Uterus (tissue), 3 donors: ENCODE measurements at regions not wholly inside any gene's neighbourhood (a gene's known extent, or its start where the extent isn't known, plus 50 kb on each side); places are given as distances from the start of the nearest gene placed in this dataset.
"Not testable (repeated sequence)": the region's sequence is repeated elsewhere in the genome, so short reads cannot be mapped to it uniquely, and the experiment has no call there.

Experiments used
- DNase-seq, 2 donors: peaks; one replicate each; pipeline ENCODE4 v3.0.0-alpha.2; 2019 to 2020
- H3K27ac ChIP-seq, 2 donors: fragments of 200-600 bp; sonication (generic); 1 replicate in 1 of 2; 2 replicates in 1 of 2; pipeline ENCODE4 v1.5.1; 2016 to 2018
- H3K27me3 ChIP-seq, 2 donors: fragments of 200-600 bp; sonication (generic); one replicate each; pipeline ENCODE4 v1.5.1; 2018 to 2019; ENCODE audit warnings: control low read depth in 1 of 2
- H3K36me3 ChIP-seq, 2 donors: fragments of 200-600 bp; sonication (generic); one replicate each; pipeline ENCODE4 v1.5.1; 2019; ENCODE audit warnings: control low read depth in 1 of 2
- H3K4me1 ChIP-seq, 2 donors: fragments of 200-600 bp; sonication (generic); one replicate each; pipeline ENCODE4 v1.5.1; 2018 to 2019; ENCODE audit warnings: control low read depth in 1 of 2
- H3K4me3 ChIP-seq, 2 donors: fragments of 200-600 bp; sonication (generic); 1 replicate in 1 of 2; 2 replicates in 1 of 2; pipeline ENCODE4 v1.5.1; 2018 to 2019; ENCODE audit warnings: mild to moderate bottlenecking in 1 of 2
- H3K9me3 ChIP-seq, 2 donors: fragments of 200-600 bp; sonication (generic); one replicate each; pipeline ENCODE4 v1.5.1; 2019; ENCODE audit warnings: control low read depth in 1 of 2
- POLR2A ChIP-seq, 2 donors: fragments of 450-650 bp; IDR thresholded peaks; one replicate each; pipeline ENCODE4 v1.6.1; 2016; ENCODE audit warnings: antibody characterized with exemption in 2 of 2, mild to moderate bottlenecking in 1 of 2, moderate library complexity in 1 of 2
- intact Hi-C: fragments of 100-400 bp; cut with DNase I; formaldehyde crosslinking; loops from one replicate; pipeline ENCODE4 v1.15.1; 2023; ENCODE audit warnings: low total_unique reads
- TF ChIP-seq, protein P1 (sequence below), 4 experiments: fragments of 200-600 bp in 2 of 4; fragments of 450-650 bp in 2 of 4; sonication (generic) in 2 of 4; IDR thresholded peaks; one replicate each; pipeline ENCODE4 v1.5.1; 2016 to 2019; ENCODE audit warnings: antibody characterized with exemption in 4 of 4, mild to moderate bottlenecking in 2 of 4, moderate library complexity in 1 of 4
- donor health status: DM: yes; HTN: yes; CAD: no.

GRCh38 chr4:53840643-53841042 lies 223.8 kb downstream of the CHIC2 start:
- H3K9me3 ChIP-seq: no peaks in the 10 kb centered on the region
- no peak for DNase-seq
- H3K4me1 ChIP-seq: no peaks in the 10 kb centered on the region
- no peaks in the 10 kb centered on the region for H3K36me3 ChIP-seq
- H3K27me3 ChIP-seq: no peaks in the 10 kb centered on the region
- no peak overlapping the region for H3K27ac ChIP-seq
- intact Hi-C loops: no loop called here
- TF ChIP-seq, protein P1, sequence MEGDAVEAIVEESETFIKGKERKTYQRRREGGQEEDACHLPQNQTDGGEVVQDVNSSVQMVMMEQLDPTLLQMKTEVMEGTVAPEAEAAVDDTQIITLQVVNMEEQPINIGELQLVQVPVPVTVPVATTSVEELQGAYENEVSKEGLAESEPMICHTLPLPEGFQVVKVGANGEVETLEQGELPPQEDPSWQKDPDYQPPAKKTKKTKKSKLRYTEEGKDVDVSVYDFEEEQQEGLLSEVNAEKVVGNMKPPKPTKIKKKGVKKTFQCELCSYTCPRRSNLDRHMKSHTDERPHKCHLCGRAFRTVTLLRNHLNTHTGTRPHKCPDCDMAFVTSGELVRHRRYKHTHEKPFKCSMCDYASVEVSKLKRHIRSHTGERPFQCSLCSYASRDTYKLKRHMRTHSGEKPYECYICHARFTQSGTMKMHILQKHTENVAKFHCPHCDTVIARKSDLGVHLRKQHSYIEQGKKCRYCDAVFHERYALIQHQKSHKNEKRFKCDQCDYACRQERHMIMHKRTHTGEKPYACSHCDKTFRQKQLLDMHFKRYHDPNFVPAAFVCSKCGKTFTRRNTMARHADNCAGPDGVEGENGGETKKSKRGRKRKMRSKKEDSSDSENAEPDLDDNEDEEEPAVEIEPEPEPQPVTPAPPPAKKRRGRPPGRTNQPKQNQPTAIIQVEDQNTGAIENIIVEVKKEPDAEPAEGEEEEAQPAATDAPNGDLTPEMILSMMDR (IDR thresholded peaks at IDR 0.05): no peak
- TF ChIP-seq POLR2A (IDR thresholded peaks at IDR 0.05): no peak
- H3K4me3 ChIP-seq: no peak overlapping the region

GRCh38 chr4:53833302-53834003 lies 231.0 kb downstream of the CHIC2 start:
- intact Hi-C loops, H3K4me3 ChIP-seq, H3K9me3 ChIP-seq, H3K27ac ChIP-seq, H3K4me1 ChIP-seq, DNase-seq, H3K27me3 ChIP-seq, H3K36me3 ChIP-seq: not testable (repeated sequence)

- Histone ChIP-seq H3K4me1 (no peaks in the 10 kb centered on the region), H3K27ac (no peak overlapping the region), H3K9me3 (no peaks in the 10 kb centered on the region), H3K4me3 (no peak overlapping the region), H3K27me3 (no peaks in the 10 kb centered on the region), H3K36me3 (no peaks in the 10 kb centered on the region)
- intact Hi-C loops: no loop called here
- TF ChIP-seq, protein P1 (IDR thresholded peaks at IDR 0.05): no peak
- no peak for TF ChIP-seq POLR2A (IDR thresholded peaks at IDR 0.05)
- no peak for DNase-seq
Observed at GRCh38 chr4:53832549-53832948, 231.9 kb downstream of the CHIC2 start.

DNA sequence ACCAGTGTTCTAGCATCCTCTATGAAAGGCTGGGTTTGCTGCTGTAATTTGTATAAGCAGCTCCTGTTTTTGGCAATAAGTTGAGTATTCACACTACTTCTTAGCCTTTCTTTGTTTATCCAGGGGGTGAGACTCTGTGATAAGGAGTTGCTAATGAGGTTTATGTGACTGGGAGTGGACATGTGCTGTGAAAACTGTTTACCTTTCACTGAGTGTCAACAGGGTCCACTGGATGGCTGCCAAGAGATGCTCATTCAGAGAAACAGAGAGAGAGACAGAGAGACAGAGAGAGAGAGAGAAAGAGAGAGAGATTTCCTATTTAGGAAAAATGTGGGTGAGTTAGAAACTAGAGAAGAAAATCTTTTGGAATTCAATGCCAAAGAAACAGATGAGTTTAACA lies 233.9 kb downstream of the CHIC2 start:
- intact Hi-C loops: no loop called here
- no peaks in the 10 kb centered on the region for H3K36me3 ChIP-seq
- no peaks in the 10 kb centered on the region for H3K27me3 ChIP-seq
- TF ChIP-seq, protein P1 (IDR thresholded peaks at IDR 0.05): no peak
- no peak for TF ChIP-seq POLR2A (IDR thresholded peaks at IDR 0.05)
- no peak overlapping the region for H3K4me3 ChIP-seq
- H3K4me1 ChIP-seq: no peaks in the 10 kb centered on the region
- H3K27ac ChIP-seq: no peak overlapping the region
- H3K9me3 ChIP-seq: no peaks in the 10 kb centered on the region
- no peak for DNase-seq

DNA sequence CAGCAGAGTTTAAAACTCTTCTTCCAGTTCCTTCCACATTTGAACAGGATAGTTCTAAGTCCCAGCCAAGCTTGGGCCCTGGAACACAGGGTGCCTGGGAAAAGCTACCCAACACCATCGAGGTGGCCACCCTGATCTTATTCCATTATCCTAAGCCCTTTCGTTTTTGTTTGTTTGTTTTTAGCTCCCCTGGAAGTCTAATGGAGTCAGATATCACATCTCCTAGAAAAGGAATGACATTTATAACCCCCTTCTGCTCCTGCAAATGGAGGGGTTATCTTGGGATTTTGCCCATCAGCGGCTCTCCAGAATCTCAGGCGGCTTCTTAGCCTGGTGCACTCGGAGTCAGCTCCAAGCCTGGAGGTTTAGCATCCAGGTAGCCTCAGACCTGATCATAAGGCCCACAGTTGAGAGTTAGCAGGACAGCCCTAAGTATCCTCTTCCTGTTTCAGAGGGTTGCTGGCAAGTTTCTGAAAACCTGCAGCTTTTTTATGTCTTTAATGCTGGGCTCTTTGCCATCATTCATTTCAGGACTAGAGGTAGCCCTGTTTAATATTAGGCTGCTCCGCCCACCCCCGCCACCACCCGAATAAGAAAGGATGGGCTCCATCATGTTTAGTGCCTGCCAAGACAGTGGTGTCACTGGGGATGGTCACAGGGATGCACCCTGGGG lies 230.0 kb upstream of the LNX1 start:
- Histone ChIP-seq H3K27me3 (no peaks in the 10 kb centered on the region), H3K27ac (no peak overlapping the region), H3K9me3 (no peaks in the 10 kb centered on the region), H3K4me3 (no peak overlapping the region), H3K4me1 (no peaks in the 10 kb centered on the region), H3K36me3 (no peaks in the 10 kb centered on the region)
- no peak for TF ChIP-seq POLR2A (IDR thresholded peaks at IDR 0.05)
- TF ChIP-seq, protein P1 (IDR thresholded peaks at IDR 0.05): no peak
- peak in 1 of 2 donors; percentile 34 for DNase-seq
- intact Hi-C loops: no loop called here
